ENCODE measurements at regions not wholly inside any gene's neighbourhood (a gene's known extent, or its start where the extent isn't known, plus 50 kb on each side); places are given as distances from the start of the nearest gene placed in this dataset.

- POLR2A ChIA-PET, result no interaction called here
- ATAC-seq (ENCODE audit: low read depth), result no peak
- Histone ChIP-seq H2AFZ (ENCODE audit: insufficient read depth, low read depth, low read length, poor library complexity, severe bottlenecking) (no peak overlapping the region), H3K4me3 (ENCODE audit: control extremely low read depth in 1 of 5, extremely low read depth in 1 of 5, insufficient read depth in 1 of 5, low read depth in 2 of 5, low read length in 4 of 5) (no peak overlapping the region), H3K27me3 (replicated peaks in 1 of 4; ENCODE audit: control extremely low read depth in 1 of 4, control insufficient read depth in 3 of 4, insufficient read depth in 4 of 4, low read length in 3 of 4) (no peaks in the 10 kb centered on the region), H3K36me3 (replicated peaks in 1 of 2; ENCODE audit: control extremely low read depth in 1 of 2, control insufficient read depth in 1 of 2, extremely low read depth in 1 of 2, insufficient read depth in 2 of 2, low read length in 1 of 2) (no peaks in the 10 kb centered on the region), H3K4me1 (ENCODE audit: control insufficient read depth in 2 of 2, insufficient read depth in 2 of 2, low read length in 2 of 2) (no peaks in the 10 kb centered on the region), H3K4me2 (replicated peaks; ENCODE audit: low read depth, low read length, poor library complexity, severe bottlenecking) (no peak overlapping the region), H3K27ac (ENCODE audit: low read length in 2 of 2) (no peak overlapping the region), H3K9ac (ENCODE audit: low read length) (no peak overlapping the region), H4K20me1 (ENCODE audit: control insufficient read depth, insufficient read depth, low read length, poor library complexity, severe bottlenecking) (no peaks in the 10 kb centered on the region), H3K79me2 (ENCODE audit: control insufficient read depth, insufficient read depth, low read length) (no peaks in the 10 kb centered on the region), H3K9me3 (ENCODE audit: control extremely low read depth in 1 of 3, control insufficient read depth in 2 of 3, insufficient read depth in 1 of 3, low read length in 2 of 3) (no peaks in the 10 kb centered on the region)
- Mint-ChIP-seq H3K9me3 (ENCODE audit: insufficient read depth) (peaks cover 12% of the 10 kb centered on the region), H3K27me3 (no peaks in the 10 kb centered on the region), H3K4me1 (no peaks in the 10 kb centered on the region), H3K4me3 (no peak overlapping the region), H3K27ac (no peak overlapping the region)
- CTCF ChIA-PET, result no interaction called here
- intact Hi-C loops (cut with micrococcal nuclease), result no loop called here
- no peak for DNase-seq
- WGBS (ENCODE audit: insufficient coverage), result no CpG with 5 or more reads among the region's 1 CpG
- TF ChIP-seq, protein P1, sequence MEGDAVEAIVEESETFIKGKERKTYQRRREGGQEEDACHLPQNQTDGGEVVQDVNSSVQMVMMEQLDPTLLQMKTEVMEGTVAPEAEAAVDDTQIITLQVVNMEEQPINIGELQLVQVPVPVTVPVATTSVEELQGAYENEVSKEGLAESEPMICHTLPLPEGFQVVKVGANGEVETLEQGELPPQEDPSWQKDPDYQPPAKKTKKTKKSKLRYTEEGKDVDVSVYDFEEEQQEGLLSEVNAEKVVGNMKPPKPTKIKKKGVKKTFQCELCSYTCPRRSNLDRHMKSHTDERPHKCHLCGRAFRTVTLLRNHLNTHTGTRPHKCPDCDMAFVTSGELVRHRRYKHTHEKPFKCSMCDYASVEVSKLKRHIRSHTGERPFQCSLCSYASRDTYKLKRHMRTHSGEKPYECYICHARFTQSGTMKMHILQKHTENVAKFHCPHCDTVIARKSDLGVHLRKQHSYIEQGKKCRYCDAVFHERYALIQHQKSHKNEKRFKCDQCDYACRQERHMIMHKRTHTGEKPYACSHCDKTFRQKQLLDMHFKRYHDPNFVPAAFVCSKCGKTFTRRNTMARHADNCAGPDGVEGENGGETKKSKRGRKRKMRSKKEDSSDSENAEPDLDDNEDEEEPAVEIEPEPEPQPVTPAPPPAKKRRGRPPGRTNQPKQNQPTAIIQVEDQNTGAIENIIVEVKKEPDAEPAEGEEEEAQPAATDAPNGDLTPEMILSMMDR (IDR thresholded peaks at IDR 0.05), result no peak
- no peak for TF ChIP-seq EZH2 (IDR thresholded peaks at IDR 0.05; ENCODE audit: borderline replicate concordance, insufficient read depth, low read depth, low read length, poor library complexity, severe bottlenecking)
These were observed 225.1 kb upstream of the FSHR start for GRCh38 chr2:49379406-49379805.

DNA sequence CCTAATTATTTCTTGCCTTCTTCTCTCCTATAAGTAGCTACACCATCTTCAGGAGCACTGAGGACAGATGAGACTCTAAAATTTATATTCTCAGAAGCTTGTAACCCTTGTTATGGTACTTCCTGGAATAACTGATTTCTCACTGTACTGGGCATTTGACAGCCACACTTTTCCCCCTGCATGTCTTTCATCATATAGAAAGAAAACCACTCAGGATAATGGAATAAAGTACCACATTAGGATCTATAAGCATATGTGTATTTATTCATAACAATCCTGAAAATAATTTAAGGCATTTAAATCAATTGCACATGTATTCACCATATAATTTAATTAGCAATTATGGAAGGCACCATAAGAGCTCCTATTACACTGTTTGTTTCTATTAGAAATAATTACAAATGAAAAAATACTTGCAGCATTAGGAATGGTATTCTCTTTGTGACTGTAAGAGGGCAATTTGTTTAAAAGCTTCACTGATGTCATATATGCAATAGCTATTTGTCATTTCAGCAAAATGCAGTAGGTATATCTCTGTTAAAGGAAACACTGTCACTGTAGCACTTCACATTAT lies 216.9 kb upstream of the FSHR start:
- DNase-seq (no peak), ATAC-seq (ENCODE audit: low read depth) (no peak)
- intact Hi-C loops (cut with micrococcal nuclease), result no loop called here

More for the DNA sequence above, 216.9 kb upstream of the FSHR start:
- Histone ChIP-seq H3K4me3 (ENCODE audit: control extremely low read depth in 1 of 5, extremely low read depth in 1 of 5, insufficient read depth in 1 of 5, low read depth in 2 of 5, low read length in 4 of 5) (no peak overlapping the region), H3K4me2 (replicated peaks; ENCODE audit: low read depth, low read length, poor library complexity, severe bottlenecking) (no peak overlapping the region), H3K9ac (ENCODE audit: low read length) (no peak overlapping the region), H3K9me3 (ENCODE audit: control extremely low read depth in 1 of 3, control insufficient read depth in 2 of 3, insufficient read depth in 1 of 3, low read length in 2 of 3) (no peaks in the 10 kb centered on the region), H3K79me2 (ENCODE audit: control insufficient read depth, insufficient read depth, low read length) (no peaks in the 10 kb centered on the region), H4K20me1 (ENCODE audit: control insufficient read depth, insufficient read depth, low read length, poor library complexity, severe bottlenecking) (no peaks in the 10 kb centered on the region), H3K27me3 (replicated peaks in 1 of 4; ENCODE audit: control extremely low read depth in 1 of 4, control insufficient read depth in 3 of 4, insufficient read depth in 4 of 4, low read length in 3 of 4) (no peaks in the 10 kb centered on the region), H2AFZ (ENCODE audit: insufficient read depth, low read depth, low read length, poor library complexity, severe bottlenecking) (no peak overlapping the region), H3K36me3 (replicated peaks in 1 of 2; ENCODE audit: control extremely low read depth in 1 of 2, control insufficient read depth in 1 of 2, extremely low read depth in 1 of 2, insufficient read depth in 2 of 2, low read length in 1 of 2) (no peaks in the 10 kb centered on the region), H3K27ac (ENCODE audit: low read length in 2 of 2) (no peak overlapping the region), H3K4me1 (ENCODE audit: control insufficient read depth in 2 of 2, insufficient read depth in 2 of 2, low read length in 2 of 2) (no peaks in the 10 kb centered on the region)
- H3K9me3 Mint-ChIP-seq (ENCODE audit: insufficient read depth), result no peaks in the 10 kb centered on the region
- H3K4me1 Mint-ChIP-seq, result no peaks in the 10 kb centered on the region
- POLR2A ChIA-PET, result no interaction called here
- H3K27ac Mint-ChIP-seq, result no peak overlapping the region
- no peak for TF ChIP-seq EZH2 (IDR thresholded peaks at IDR 0.05; ENCODE audit: borderline replicate concordance, insufficient read depth, low read depth, low read length, poor library complexity, severe bottlenecking)
- TF ChIP-seq, protein P1 (IDR thresholded peaks at IDR 0.05), result no peak
- no peak overlapping the region for H3K4me3 Mint-ChIP-seq
- no peaks in the 10 kb centered on the region for H3K27me3 Mint-ChIP-seq
- CTCF ChIA-PET, result no interaction called here

All from B cell (primary cell).